PC-3 (cell line): ENCODE measurements at regions not wholly inside any gene's neighbourhood (a gene's known extent, or its start where the extent isn't known, plus 50 kb on each side); places are given as distances from the start of the nearest gene placed in this dataset.

Experiments used
- ATAC-seq: fragments of 200-7000 bp; cut with Tn5 transposase; 2 replicates; pipeline ENCODE4 v1.9.1; 2020; ENCODE audit warnings: mild to moderate bottlenecking, moderate library complexity
- BruUV-seq: library from RNA; stranded (reverse); fragments of 400-500 nt; replicated peaks from 2 replicates; lab custom pipeline; 2021; lab: Mats Ljungman, UMichigan
- CTCF ChIA-PET: fragments of 300-600 bp; sonication (Branson Sonifier 250); formaldehyde crosslinking; loops from one replicate; lab custom pipeline; 2022; ENCODE audit warnings: antibody characterized with exemption; lab: Charles Lee
- POLR2A ChIA-PET: fragments of 300-600 bp; sonication (Branson Sonifier 250); formaldehyde crosslinking; loops from one replicate; lab custom pipeline; 2022; ENCODE audit warnings: antibody characterized with exemption; ENCODE audit not compliant: unreplicated experiment; lab: Charles Lee
- DNase-seq: peaks from one replicate; pipeline ENCODE4 v3.0.0-alpha.2; 2015
- H2AFZ ChIP-seq: fragments of 300-600 bp; sonication (generic); 2 replicates; pipeline ENCODE4 v1.6.0; 2016; ENCODE audit warnings: antibody characterized with exemption, low read length
- H3F3A ChIP-seq: fragments of 300-600 bp; sonication (generic); one replicate; pipeline ENCODE4 v1.6.0; 2017; ENCODE audit warnings: antibody characterized with exemption, low read length, control low read depth, mild to moderate bottlenecking; ENCODE audit not compliant: unreplicated experiment
- H3K27ac ChIP-seq: fragments of 300-600 bp; sonication (generic); 2 replicates; pipeline ENCODE4 v1.5.1; 2016; ENCODE audit warnings: mild to moderate bottlenecking, low read length
- H3K27me3 ChIP-seq: fragments of 300-600 bp; sonication (generic); 2 replicates; pipeline ENCODE4 v1.6.1; 2016; ENCODE audit warnings: low read length, mixed read lengths
- H3K36me3 ChIP-seq: fragments of 300-600 bp; sonication (generic); 2 replicates; pipeline ENCODE4 v1.6.1; 2016; ENCODE audit warnings: low read depth, mixed run types, low read length, mixed read lengths
- H3K4me1 ChIP-seq: fragments of 300-600 bp; sonication (generic); 2 replicates; pipeline ENCODE4 v1.5.1; 2016; ENCODE audit warnings: low read length; ENCODE audit not compliant: insufficient read depth
- H3K4me2 ChIP-seq: fragments of 300-600 bp; sonication (generic); 2 replicates; pipeline ENCODE4 v1.6.0; 2016; ENCODE audit warnings: low read length
- H3K4me3 ChIP-seq: fragments of 300-600 bp; sonication (generic); 2 replicates; pipeline ENCODE4 v1.5.1; 2016; ENCODE audit warnings: mild to moderate bottlenecking, low read length, mixed read lengths
- H3K79me2 ChIP-seq: fragments of 300-600 bp; sonication (generic); 2 replicates; pipeline ENCODE4 v1.6.1; 2017; ENCODE audit warnings: low read length, mixed read lengths
- H3K9ac ChIP-seq: fragments of 300-600 bp; sonication (generic); 2 replicates; pipeline ENCODE4 v1.6.0; 2016; ENCODE audit warnings: mild to moderate bottlenecking, low read length
- H3K9me2 ChIP-seq: fragments of 300-600 bp; sonication (generic); replicated peaks from 2 replicates; pipeline ENCODE4 v1.6.1; 2016; ENCODE audit warnings: mixed run types, low read length, mixed read lengths
- H3K9me3 ChIP-seq: fragments of 300-600 bp; sonication (generic); 2 replicates; pipeline ENCODE4 v1.6.1; 2016; ENCODE audit warnings: low read length, mixed read lengths
- H4K20me1 ChIP-seq: fragments of 300-600 bp; sonication (generic); 2 replicates; pipeline ENCODE4 v1.6.1; 2016; ENCODE audit warnings: low read length, mixed read lengths
- EZH2 ChIP-seq: fragments of 300-600 bp; sonication (generic); IDR thresholded peaks from one replicate; pipeline ENCODE4 v1.6.1; 2017; ENCODE audit warnings: antibody characterized with exemption, mild to moderate bottlenecking, low read length; ENCODE audit not compliant: unreplicated experiment
- EZH2phosphoT487 ChIP-seq: fragments of 300-600 bp; sonication (generic); IDR thresholded peaks from 2 replicates; pipeline ENCODE4 v1.6.1; 2018; ENCODE audit warnings: mild to moderate bottlenecking, antibody characterized with exemption, low read length, borderline replicate concordance
- intact Hi-C: fragments of 100-400 bp; cut with micrococcal nuclease; formaldehyde crosslinking; loops from 2 replicates; pipeline ENCODE4 v1.9.0; 2023
- TF ChIP-seq, protein P1 (sequence below): fragments of 300-600 bp; sonication (generic); conservative IDR thresholded peaks from 2 replicates; pipeline ENCODE4 v1.5.1; 2017; ENCODE audit warnings: antibody characterized with exemption, low read depth, mild to moderate bottlenecking, low read length

DNA sequence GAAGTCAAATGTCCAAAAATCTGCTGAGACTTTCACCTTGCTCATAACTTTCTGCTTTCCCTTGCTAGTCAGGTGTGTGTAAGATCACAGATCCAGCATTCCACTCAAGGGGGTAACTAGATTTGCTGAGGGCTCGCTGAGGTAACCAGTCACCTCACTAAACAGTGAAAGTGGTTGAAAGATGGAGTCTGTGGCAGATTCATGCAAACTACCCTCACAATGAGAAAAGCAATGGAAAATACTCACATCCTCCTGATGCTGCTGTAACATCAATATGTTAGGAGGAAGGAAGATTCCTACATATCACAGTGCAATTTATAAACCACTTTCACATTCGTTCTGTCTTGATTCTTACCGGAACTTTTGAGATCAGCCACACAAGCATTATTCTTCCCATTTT is 174.3 kb upstream of the BCL6 start:
- POLR2A ChIA-PET = no interaction called here
- ATAC-seq = no peak
- Histone ChIP-seq H3K27me3 (no peaks in the 10 kb centered on the region), H3F3A (peaks cover 4% of the 10 kb centered on the region), H3K27ac (no peak overlapping the region), H3K4me2 (no peak overlapping the region), H3K9me2 (no peaks in the 10 kb centered on the region), H3K36me3 (peaks cover 3% of the 10 kb centered on the region; the same call in 1 of the 2 replicates), H3K4me3 (no peak overlapping the region), H4K20me1 (no peaks in the 10 kb centered on the region), H3K9ac (no peak overlapping the region), H3K4me1 (peaks cover 45% of the 10 kb centered on the region), H3K79me2 (no peaks in the 10 kb centered on the region), H3K9me3 (0 out of 2 replicates have a peak, but pooled peaks cover 4% of the 10 kb centered on the region), H2AFZ (no peak overlapping the region)
- intact Hi-C loops = loop anchor here (10.0 kb wide), 2 partner anchors 305 to 345 kb away; no protein-coding TSS in a partner anchor
- no peak for DNase-seq
- TF ChIP-seq, protein P1, sequence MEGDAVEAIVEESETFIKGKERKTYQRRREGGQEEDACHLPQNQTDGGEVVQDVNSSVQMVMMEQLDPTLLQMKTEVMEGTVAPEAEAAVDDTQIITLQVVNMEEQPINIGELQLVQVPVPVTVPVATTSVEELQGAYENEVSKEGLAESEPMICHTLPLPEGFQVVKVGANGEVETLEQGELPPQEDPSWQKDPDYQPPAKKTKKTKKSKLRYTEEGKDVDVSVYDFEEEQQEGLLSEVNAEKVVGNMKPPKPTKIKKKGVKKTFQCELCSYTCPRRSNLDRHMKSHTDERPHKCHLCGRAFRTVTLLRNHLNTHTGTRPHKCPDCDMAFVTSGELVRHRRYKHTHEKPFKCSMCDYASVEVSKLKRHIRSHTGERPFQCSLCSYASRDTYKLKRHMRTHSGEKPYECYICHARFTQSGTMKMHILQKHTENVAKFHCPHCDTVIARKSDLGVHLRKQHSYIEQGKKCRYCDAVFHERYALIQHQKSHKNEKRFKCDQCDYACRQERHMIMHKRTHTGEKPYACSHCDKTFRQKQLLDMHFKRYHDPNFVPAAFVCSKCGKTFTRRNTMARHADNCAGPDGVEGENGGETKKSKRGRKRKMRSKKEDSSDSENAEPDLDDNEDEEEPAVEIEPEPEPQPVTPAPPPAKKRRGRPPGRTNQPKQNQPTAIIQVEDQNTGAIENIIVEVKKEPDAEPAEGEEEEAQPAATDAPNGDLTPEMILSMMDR = no peak
- no peak for TF ChIP-seq EZH2phosphoT487
- TF ChIP-seq EZH2 = no peak
- no TSS peak for BruUV-seq
- CTCF ChIA-PET = no interaction called here

DNA sequence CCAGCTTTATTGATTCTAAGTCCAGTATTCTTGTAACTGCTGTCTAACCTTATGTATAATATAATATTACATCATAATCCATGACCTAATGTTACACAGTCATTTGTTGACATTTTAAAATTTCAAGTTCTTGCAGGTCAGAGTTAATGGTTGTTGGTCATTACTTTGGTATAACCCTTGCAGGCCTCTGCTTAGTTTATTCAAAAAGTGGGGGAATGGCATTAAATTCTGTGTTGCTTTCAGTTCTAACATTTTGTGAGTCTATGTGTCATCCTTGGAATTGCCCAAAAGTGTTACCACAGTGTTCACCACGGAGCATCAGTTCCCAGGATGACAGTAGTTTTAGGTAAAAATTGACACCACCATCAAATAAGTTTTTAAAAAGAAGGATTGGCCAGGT is 174.8 kb upstream of the BCL6 start:
- H3K4me2 ChIP-seq = no peak overlapping the region
- BruUV-seq = no TSS peak

DNA sequence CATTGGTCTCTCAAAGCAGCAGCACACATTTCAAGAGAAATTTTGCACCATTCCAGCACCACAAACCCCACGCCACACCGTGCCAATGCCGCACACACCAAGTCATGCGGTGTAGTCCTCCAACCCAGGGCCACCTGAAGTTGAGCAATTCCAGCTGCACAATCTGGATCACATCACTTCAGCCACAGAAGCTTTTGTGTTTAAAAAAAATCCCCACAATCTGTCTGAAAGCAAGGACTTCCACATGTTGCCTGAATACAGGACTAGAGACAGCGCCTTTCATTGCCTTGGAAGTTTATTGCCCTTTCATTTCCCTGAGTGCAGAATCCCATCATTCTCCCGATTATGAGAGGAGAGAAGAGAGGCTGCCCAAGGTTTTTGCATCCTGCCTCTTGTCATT is 175.6 kb upstream of the BCL6 start:
- Histone ChIP-seq H3K36me3 (peaks cover 3% of the 10 kb centered on the region; the same call in 1 of the 2 replicates), H3K4me3 (no peak overlapping the region), H3K4me2 (no peak overlapping the region), H3K27ac (no peak overlapping the region), H2AFZ (no peak overlapping the region), H4K20me1 (no peaks in the 10 kb centered on the region), H3K27me3 (no peaks in the 10 kb centered on the region), H3F3A (no peaks in the 10 kb centered on the region), H3K4me1 (peaks cover 34% of the 10 kb centered on the region), H3K9ac (no peak overlapping the region), H3K9me2 (no peaks in the 10 kb centered on the region), H3K9me3 (0 out of 2 replicates have a peak, but pooled peaks cover 8% of the 10 kb centered on the region), H3K79me2 (no peaks in the 10 kb centered on the region)
- TF ChIP-seq EZH2phosphoT487 (no peak), EZH2 (no peak)
- TF ChIP-seq, protein P1 = no peak
- POLR2A ChIA-PET = no interaction called here
- CTCF ChIA-PET = no interaction called here
- ATAC-seq = no peak
- no peak for DNase-seq
- intact Hi-C loops = no loop called here
- no TSS peak for BruUV-seq

More for the DNA sequence above, 174.8 kb upstream of the BCL6 start:
- ATAC-seq (no peak), DNase-seq (no peak)
- TF ChIP-seq, protein P1 = no peak
- H3K9ac ChIP-seq = no peak overlapping the region
- intact Hi-C loops = no loop called here
- no peak overlapping the region for H2AFZ ChIP-seq
- POLR2A ChIA-PET = no interaction called here
- peaks cover 3% of the 10 kb centered on the region; the same call in 1 of the 2 replicates for H3K36me3 ChIP-seq
- no peak overlapping the region for H3K4me3 ChIP-seq
- H3K9me3 ChIP-seq = 0 out of 2 replicates have a peak, but pooled peaks cover 8% of the 10 kb centered on the region
- H4K20me1 ChIP-seq = no peaks in the 10 kb centered on the region
- H3K79me2 ChIP-seq = no peaks in the 10 kb centered on the region
- H3K27me3 ChIP-seq = no peaks in the 10 kb centered on the region
- H3F3A ChIP-seq = no peaks in the 10 kb centered on the region
- H3K27ac ChIP-seq = no peak overlapping the region
- peaks cover 40% of the 10 kb centered on the region for H3K4me1 ChIP-seq
- no peaks in the 10 kb centered on the region for H3K9me2 ChIP-seq
- CTCF ChIA-PET = no interaction called here
